Vagina (tissue), 2 donors: ENCODE measurements at regions not wholly inside any gene's neighbourhood (a gene's known extent, or its start where the extent isn't known, plus 50 kb on each side); places are given as distances from the start of the nearest gene placed in this dataset.

ENCODE experiments used
- DNase-seq, 2 donors: peaks; one replicate each; pipeline ENCODE4 v3.0.0-alpha.2; 2017; ENCODE audit errors: extremely low spot score in 2 of 2
- H3K27ac ChIP-seq: fragments of 200-600 bp; sonication (generic); one replicate; pipeline ENCODE4 v1.5.1; 2019
- H3K27me3 ChIP-seq: fragments of 200-600 bp; sonication (generic); one replicate; pipeline ENCODE4 v1.5.1; 2019
- H3K36me3 ChIP-seq, 2 donors: fragments of 200-600 bp; sonication (generic); one replicate each; pipeline ENCODE4 v1.5.1; 2017 to 2019
- H3K4me1 ChIP-seq: fragments of 200-600 bp; sonication (generic); one replicate; pipeline ENCODE4 v1.5.1; 2019
- H3K4me3 ChIP-seq, 2 donors: fragments of 200-600 bp; sonication (generic); 1 replicate in 1 of 2; 2 replicates in 1 of 2; pipeline ENCODE4 v1.5.1; 2016 to 2019
- H3K9me3 ChIP-seq: fragments of 200-600 bp; sonication (generic); one replicate; pipeline ENCODE4 v1.5.1; 2019
- CTCF ChIP-seq, 3 experiments: fragments of 450-650 bp in 2 of 3; fragments of 200-600 bp in 1 of 3; sonication (generic) in 1 of 3; IDR thresholded peaks; one replicate each; pipeline ENCODE4 v1.5.1; 2017 to 2019; ENCODE audit warnings: antibody characterized with exemption in 3 of 3, mild to moderate bottlenecking in 2 of 3, moderate library complexity in 2 of 3
- POLR2A ChIP-seq, 2 donors: fragments of 450-650 bp; IDR thresholded peaks; one replicate each; pipeline ENCODE4 v1.6.1; 2017; ENCODE audit warnings: antibody characterized with exemption in 2 of 2, mild to moderate bottlenecking in 2 of 2, moderate library complexity in 2 of 2
- POLR2AphosphoS5 ChIP-seq, 2 donors: sonication (generic); formaldehyde crosslinking; IDR thresholded peaks; one replicate each; pipeline ENCODE4 v1.9.0; 2017; ENCODE audit warnings: antibody characterized with exemption in 2 of 2, mild to moderate bottlenecking in 2 of 2, low read depth in 1 of 2; ENCODE audit not compliant: insufficient read depth in 1 of 2
- intact Hi-C: fragments of 100-400 bp; cut with DNase I; formaldehyde crosslinking; loops from one replicate; pipeline ENCODE4 v1.15.1; 2023

GRCh38 chr7:93817526-93817925 is 73.0 kb downstream of the TFPI2 start:
- DNase-seq, result no peak
- no peaks in the 10 kb centered on the region for H3K4me1 ChIP-seq
- no peaks in the 10 kb centered on the region for H3K27me3 ChIP-seq
- TF ChIP-seq POLR2A (IDR thresholded peaks at IDR 0.05) (no peak), POLR2AphosphoS5 (IDR thresholded peaks at IDR 0.05; ENCODE audit: insufficient read depth in 1 of 2, low read depth in 1 of 2) (no peak), CTCF (IDR thresholded peaks at IDR 0.05) (no peak)
- no peak overlapping the region for H3K4me3 ChIP-seq
- H3K9me3 ChIP-seq, result no peaks in the 10 kb centered on the region
- H3K36me3 ChIP-seq, result no peaks in the 10 kb centered on the region
- intact Hi-C loops, result no loop called here
- H3K27ac ChIP-seq, result no peak overlapping the region

GRCh38 chr7:93817004-93817403 is 73.5 kb downstream of the TFPI2 start:
- intact Hi-C loops, result no loop called here
- no peak for DNase-seq
- H3K27me3 ChIP-seq, result no peaks in the 10 kb centered on the region
- H3K4me1 ChIP-seq, result no peaks in the 10 kb centered on the region
- no peak overlapping the region for H3K4me3 ChIP-seq
- H3K9me3 ChIP-seq, result no peaks in the 10 kb centered on the region
- TF ChIP-seq POLR2AphosphoS5 (IDR thresholded peaks at IDR 0.05; ENCODE audit: insufficient read depth in 1 of 2, low read depth in 1 of 2) (no peak), POLR2A (IDR thresholded peaks at IDR 0.05) (no peak), CTCF (IDR thresholded peaks at IDR 0.05) (no peak)
- no peak overlapping the region for H3K27ac ChIP-seq
- H3K36me3 ChIP-seq, result no peaks in the 10 kb centered on the region

- no peak overlapping the region for H3K4me3 ChIP-seq
- H3K4me1 ChIP-seq, result no peaks in the 10 kb centered on the region
- intact Hi-C loops, result no loop called here
- no peaks in the 10 kb centered on the region for H3K9me3 ChIP-seq
- H3K36me3 ChIP-seq, result no peaks in the 10 kb centered on the region
- TF ChIP-seq CTCF (IDR thresholded peaks at IDR 0.05), result no peak
- no peak for TF ChIP-seq POLR2AphosphoS5 (IDR thresholded peaks at IDR 0.05; ENCODE audit: insufficient read depth in 1 of 2, low read depth in 1 of 2)
- TF ChIP-seq POLR2A (IDR thresholded peaks at IDR 0.05), result no peak
- H3K27me3 ChIP-seq, result no peaks in the 10 kb centered on the region
- DNase-seq, result no peak
- H3K27ac ChIP-seq, result no peak overlapping the region
Observed at GRCh38 chr7:93813514-93813913, 77.0 kb downstream of the TFPI2 start.

GRCh38 chr7:93812061-93812460 is 78.5 kb downstream of the TFPI2 start:
- H3K36me3 ChIP-seq, result no peaks in the 10 kb centered on the region
- intact Hi-C loops, result no loop called here

GRCh38 chr7:93811198-93811597 is 79.4 kb downstream of the TFPI2 start:
- DNase-seq, result no peak
- Histone ChIP-seq H3K27ac (no peak overlapping the region), H3K4me1 (no peaks in the 10 kb centered on the region), H3K36me3 (no peaks in the 10 kb centered on the region), H3K9me3 (no peaks in the 10 kb centered on the region), H3K4me3 (no peak overlapping the region), H3K27me3 (no peaks in the 10 kb centered on the region)
- TF ChIP-seq POLR2AphosphoS5 (IDR thresholded peaks at IDR 0.05; ENCODE audit: insufficient read depth in 1 of 2, low read depth in 1 of 2) (no peak), CTCF (IDR thresholded peaks at IDR 0.05) (no peak), POLR2A (IDR thresholded peaks at IDR 0.05) (no peak)
- intact Hi-C loops, result no loop called here

More at GRCh38 chr7:93812061-93812460, 78.5 kb downstream of the TFPI2 start:
- H3K4me3 ChIP-seq, result no peak overlapping the region
- no peaks in the 10 kb centered on the region for H3K9me3 ChIP-seq
- no peak for DNase-seq
- H3K27ac ChIP-seq, result no peak overlapping the region
- no peak for TF ChIP-seq CTCF (IDR thresholded peaks at IDR 0.05)
- no peak for TF ChIP-seq POLR2A (IDR thresholded peaks at IDR 0.05)
- no peak for TF ChIP-seq POLR2AphosphoS5 (IDR thresholded peaks at IDR 0.05; ENCODE audit: insufficient read depth in 1 of 2, low read depth in 1 of 2)
- no peaks in the 10 kb centered on the region for H3K27me3 ChIP-seq
- H3K4me1 ChIP-seq, result no peaks in the 10 kb centered on the region
